Common myeloid progenitor, CD34-positive (primary cell): ENCODE measurements at regions not wholly inside any gene's neighbourhood (a gene's known extent, or its start where the extent isn't known, plus 50 kb on each side); places are given as distances from the start of the nearest gene placed in this dataset.

Experiments used
- CTCF ChIA-PET: fragments of 350-600 bp; sonication (Branson Sonifier 250); formaldehyde crosslinking; loops from one replicate; lab custom pipeline; 2021; ENCODE audit warnings: antibody characterized with exemption; lab: Charles Lee
- POLR2A ChIA-PET: fragments of 350-600 bp; sonication (Branson Sonifier 250); formaldehyde crosslinking; loops from one replicate; lab custom pipeline; 2021; ENCODE audit warnings: antibody characterized with exemption; lab: Charles Lee
- DNase-seq, 3 donors: peaks; one replicate each; pipeline versions ENCODE4 v3.0.0 to v3.0.0-alpha.2; 2013
- H3K27ac ChIP-seq, 2 experiments: 1 replicate in 1 of 2; 2 replicates in 1 of 2; pipeline ENCODE4 v1.7.0; 2013; ENCODE audit warnings: inconsistent platforms in 2 of 2, low read length in 2 of 2, mild to moderate bottlenecking in 2 of 2, low read depth in 1 of 2, moderate library complexity in 1 of 2; ENCODE audit not compliant: severe bottlenecking in 2 of 2, insufficient read depth in 1 of 2, poor library complexity in 1 of 2
- H3K27me3 ChIP-seq, 5 experiments: replicated peaks in 2 of 5; 1 replicate in 3 of 5; 2 replicates in 2 of 5; pipeline versions ENCODE4 v1.6.1 to v1.7.0; 2013; ENCODE audit warnings: low read length in 4 of 5, mild to moderate bottlenecking in 2 of 5, moderate library complexity in 2 of 5, inconsistent platforms in 1 of 5; ENCODE audit not compliant: insufficient read depth in 5 of 5, control insufficient read depth in 4 of 5
- H3K36me3 ChIP-seq, 4 experiments: 1 replicate in 2 of 4; 2 replicates in 2 of 4; pipeline versions ENCODE4 v1.6.1 to v1.7.0; 2013; ENCODE audit warnings: low read length in 3 of 4, control low read depth in 1 of 4, mild to moderate bottlenecking in 1 of 4; ENCODE audit not compliant: control insufficient read depth in 4 of 4, insufficient read depth in 4 of 4
- H3K4me1 ChIP-seq, 4 experiments: 1 replicate in 3 of 4; 2 replicates in 1 of 4; pipeline versions ENCODE4 v1.6.1 to v1.7.1; 2013; ENCODE audit warnings: low read length in 3 of 4, mild to moderate bottlenecking in 3 of 4, control low read depth in 1 of 4, inconsistent platforms in 1 of 4, moderate library complexity in 1 of 4; ENCODE audit not compliant: control insufficient read depth in 4 of 4, insufficient read depth in 4 of 4; ENCODE audit errors: control extremely low read depth in 1 of 4
- H3K4me3 ChIP-seq, 7 experiments: 1 replicate in 4 of 7; 2 replicates in 3 of 7; pipeline versions ENCODE4 v1.5.1 to v1.7.0; 2013; ENCODE audit warnings: mild to moderate bottlenecking in 7 of 7, low read length in 6 of 7, moderate library complexity in 6 of 7, inconsistent platforms in 2 of 7, low read depth in 2 of 7, control low read depth in 1 of 7; ENCODE audit not compliant: insufficient read depth in 4 of 7, control insufficient read depth in 1 of 7; ENCODE audit errors: extremely low read depth in 1 of 7
- H3K9me3 ChIP-seq, 5 experiments: 1 replicate in 4 of 5; 2 replicates in 1 of 5; pipeline versions ENCODE4 v1.6.1 to v1.7.1; 2013; ENCODE audit warnings: low read length in 4 of 5, mild to moderate bottlenecking in 2 of 5, inconsistent platforms in 1 of 5, low read depth in 1 of 5, moderate library complexity in 1 of 5; ENCODE audit not compliant: control insufficient read depth in 4 of 5, insufficient read depth in 2 of 5; ENCODE audit errors: control extremely low read depth in 1 of 5
- WGBS: methylation state at CpG from one replicate; pipeline ENCODE4 v1.1.5; 2013; ENCODE audit not compliant: insufficient coverage; 5-methylcytosine and 5-hydroxymethylcytosine counted together

DNA sequence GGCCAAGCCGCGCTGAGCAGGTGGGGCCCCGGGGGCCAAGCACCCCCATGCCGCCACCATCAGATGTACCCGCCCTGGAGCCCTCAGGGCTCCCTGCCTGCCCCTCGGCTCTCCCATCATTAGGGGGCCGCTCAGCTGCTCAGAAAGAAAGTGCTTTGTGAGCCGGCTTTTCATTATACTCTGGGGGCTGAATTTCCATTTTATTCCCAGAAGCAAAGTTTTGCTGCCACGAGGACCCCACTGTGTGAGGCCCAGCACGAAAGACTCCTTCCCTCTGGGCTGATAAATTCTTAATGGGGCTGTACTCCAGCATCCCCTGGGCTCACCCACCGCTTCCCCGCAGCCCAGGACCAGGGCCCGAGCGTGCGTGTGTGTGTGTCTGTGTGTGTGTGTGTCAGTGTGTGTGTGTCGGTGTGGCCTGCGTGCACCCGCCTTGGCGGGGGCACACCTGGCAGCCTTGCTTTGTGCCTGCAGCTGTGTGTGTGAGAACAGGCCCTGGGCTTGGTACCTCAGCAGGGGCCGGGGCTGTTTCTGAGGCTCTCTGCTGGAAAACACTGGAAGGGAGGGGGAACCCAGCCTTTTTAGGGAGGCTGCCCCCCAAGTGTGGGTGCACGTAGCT lies 103.0 kb upstream of the GSE1 start:
- Histone ChIP-seq H3K4me3 (no peak overlapping the region), H3K27me3 (no peaks in the 10 kb centered on the region), H3K9me3 (no peaks in the 10 kb centered on the region), H3K27ac (no peak overlapping the region), H3K36me3 (no peaks in the 10 kb centered on the region), H3K4me1 (peaks cover 0 to 2% (median 0%) of the 10 kb centered on the region in 4 experiments)
- ChIA-PET CTCF (interaction anchor here (0.6 to 1.6 kb wide), 4 partner anchors 12 to 44 kb away, joined by 3 to 5 read pairs (median 4); no protein-coding TSS in a partner anchor), POLR2A (no interaction called here)
- DNase-seq = no peak
- WGBS = 93% methylated on average over 21 of the region's 21 CpGs

DNA sequence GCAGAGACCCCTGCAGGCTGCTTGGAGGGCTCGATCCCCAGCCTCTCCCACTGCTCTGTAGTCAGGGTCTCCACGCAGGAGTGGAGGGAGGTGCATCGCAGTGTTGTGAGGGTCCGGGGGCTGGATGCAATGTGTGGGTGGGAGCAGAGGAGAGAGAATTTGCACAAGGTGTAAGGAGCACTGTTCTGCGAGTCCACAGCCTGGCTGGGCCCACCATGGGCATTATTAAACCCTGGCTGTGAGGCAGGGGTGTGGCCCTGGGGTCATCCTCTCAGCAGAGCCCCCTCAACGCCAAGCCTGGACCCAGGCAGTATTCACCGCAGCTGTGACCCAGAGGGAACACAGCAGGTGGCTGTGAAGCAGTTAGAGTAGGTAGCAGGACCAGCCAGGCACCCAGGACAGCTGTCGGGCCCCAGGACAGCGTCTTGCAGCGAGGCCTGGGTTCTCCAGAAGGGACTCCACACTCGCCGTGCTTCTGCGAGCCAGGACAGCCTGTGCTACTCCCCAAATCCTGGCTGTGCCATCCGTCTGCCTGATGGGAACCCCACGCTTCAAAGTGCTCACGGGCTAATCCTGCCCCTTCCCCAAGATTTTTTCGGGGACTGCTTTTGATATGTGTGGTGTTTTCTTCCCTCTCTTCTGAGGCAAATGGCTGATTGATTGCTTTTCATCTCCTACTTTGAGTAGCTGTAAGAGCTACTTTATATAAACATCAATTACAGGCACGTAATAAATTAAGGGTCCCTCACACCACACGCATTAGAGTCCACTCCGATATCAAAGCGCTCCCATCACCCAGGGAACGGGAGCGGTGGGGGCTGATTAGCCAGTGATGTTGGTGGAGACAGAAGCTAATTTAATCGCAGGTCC lies 100.9 kb upstream of the GSE1 start:
- 94% methylated on average over 21 of the region's 24 CpGs for WGBS
- no peak for DNase-seq
- H3K27me3 ChIP-seq = no peaks in the 10 kb centered on the region
- no peak overlapping the region for H3K4me3 ChIP-seq
- no peaks in the 10 kb centered on the region for H3K9me3 ChIP-seq
- CTCF ChIA-PET = interaction anchor here (0.7 to 2.0 kb wide), 7 partner anchors 7 to 91 kb away, joined by 3 to 5 read pairs (median 4); no protein-coding TSS in a partner anchor
- no peak overlapping the region for H3K27ac ChIP-seq
- H3K4me1 ChIP-seq = peaks cover 0 to 2% (median 0%) of the 10 kb centered on the region in 4 experiments
- no peaks in the 10 kb centered on the region for H3K36me3 ChIP-seq
- POLR2A ChIA-PET = interaction anchor here (0.7 kb wide), 1 partner anchor 1780 kb away, joined by 3 read pairs; no protein-coding TSS in a partner anchor

DNA sequence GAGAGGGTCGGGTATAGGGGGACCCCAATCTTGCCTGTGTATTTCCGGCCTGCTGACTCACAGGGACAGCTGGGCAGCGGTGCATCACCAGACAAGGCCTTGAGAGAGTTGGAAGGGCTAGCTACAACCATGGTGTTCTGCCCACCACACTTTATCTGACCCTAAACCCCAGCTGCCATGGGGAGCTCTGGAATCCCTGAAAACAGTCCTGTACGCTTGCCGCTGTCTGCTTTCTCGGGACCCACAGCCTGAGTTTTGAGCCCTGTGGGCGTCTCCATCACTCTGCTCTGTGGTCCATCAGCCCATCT lies 100.4 kb upstream of the GSE1 start:
- H3K27ac ChIP-seq = no peak overlapping the region
- CTCF ChIA-PET = interaction anchor here (1.0 to 2.0 kb wide), 6 partner anchors 8 to 91 kb away, joined by 3 to 5 read pairs (median 4); no protein-coding TSS in a partner anchor
- WGBS = 96% methylated on average over 6 of the region's 7 CpGs

DNA sequence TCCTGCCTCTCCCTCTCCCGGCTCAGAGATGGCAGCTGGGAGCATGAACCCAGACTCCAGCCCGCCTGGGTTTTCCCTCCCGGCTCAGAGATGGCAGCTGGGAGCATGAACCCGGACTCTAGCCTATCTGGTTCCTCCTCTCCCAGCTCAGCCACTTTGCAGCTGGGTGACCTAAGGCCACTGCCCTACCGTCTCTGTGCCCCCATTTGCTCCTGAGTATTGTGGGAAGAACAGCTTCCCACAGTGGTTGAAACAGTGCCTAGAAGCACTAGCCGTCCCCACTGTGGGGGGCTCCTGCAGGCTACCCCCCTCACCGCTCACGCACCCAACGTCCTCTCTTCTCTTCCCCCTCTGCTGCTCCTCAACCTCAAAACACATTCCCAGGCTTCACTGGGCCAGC lies 99.9 kb upstream of the GSE1 start:
- Histone ChIP-seq H3K27me3 (no peaks in the 10 kb centered on the region), H3K9me3 (no peaks in the 10 kb centered on the region), H3K4me3 (no peak overlapping the region), H3K36me3 (no peaks in the 10 kb centered on the region), H3K27ac (no peak overlapping the region), H3K4me1 (peaks cover 0 to 2% (median 0%) of the 10 kb centered on the region in 4 experiments)
- no peak for DNase-seq
- CTCF ChIA-PET = interaction anchor here (1.0 to 2.0 kb wide), 6 partner anchors 8 to 92 kb away, joined by 3 to 5 read pairs (median 4); no protein-coding TSS in a partner anchor
- 96% methylated on average over 9 of the region's 9 CpGs for WGBS
- POLR2A ChIA-PET = no interaction called here

More for the DNA sequence above, 100.4 kb upstream of the GSE1 start:
- Histone ChIP-seq H3K9me3 (no peaks in the 10 kb centered on the region), H3K4me3 (no peak overlapping the region), H3K27me3 (no peaks in the 10 kb centered on the region), H3K4me1 (peaks cover 0 to 2% (median 0%) of the 10 kb centered on the region in 4 experiments), H3K36me3 (no peaks in the 10 kb centered on the region)
- no peak for DNase-seq
- POLR2A ChIA-PET = interaction anchor here (0.7 kb wide), 1 partner anchor 1779 kb away, joined by 3 read pairs; no protein-coding TSS in a partner anchor

DNA sequence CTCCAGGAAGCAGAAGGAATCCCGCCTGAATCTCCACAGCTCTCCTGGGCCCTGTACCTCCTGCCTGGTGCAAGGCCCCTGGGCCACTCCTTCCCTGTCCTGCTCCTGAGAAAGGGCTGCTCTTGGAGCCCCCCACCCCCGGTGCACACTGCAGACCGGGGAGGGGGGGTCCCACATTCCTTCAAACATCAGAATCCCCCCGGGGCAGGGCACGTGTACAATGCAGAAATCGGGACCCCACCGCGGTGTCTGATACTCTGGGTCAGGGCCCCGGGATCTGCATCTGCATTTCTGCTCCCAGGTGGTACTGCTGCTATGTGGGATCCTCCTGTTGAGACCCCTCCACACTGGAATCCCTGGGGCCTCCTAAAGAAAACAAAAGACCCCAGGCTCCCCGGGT lies 99.5 kb upstream of the GSE1 start:
- H3K27ac ChIP-seq = no peak overlapping the region
- no peak overlapping the region for H3K4me3 ChIP-seq
- no peaks in the 10 kb centered on the region for H3K9me3 ChIP-seq
- H3K36me3 ChIP-seq = no peaks in the 10 kb centered on the region
- H3K27me3 ChIP-seq = no peaks in the 10 kb centered on the region
- DNase-seq = no peak
- POLR2A ChIA-PET = no interaction called here
- H3K4me1 ChIP-seq = peaks cover 0 to 2% (median under 1%) of the 10 kb centered on the region in 4 experiments
- 93% methylated on average over 8 of the region's 10 CpGs for WGBS
- CTCF ChIA-PET = interaction anchor here (1.0 to 2.0 kb wide), 4 partner anchors 8 to 92 kb away, joined by 3 to 5 read pairs (median 4); no protein-coding TSS in a partner anchor

DNA sequence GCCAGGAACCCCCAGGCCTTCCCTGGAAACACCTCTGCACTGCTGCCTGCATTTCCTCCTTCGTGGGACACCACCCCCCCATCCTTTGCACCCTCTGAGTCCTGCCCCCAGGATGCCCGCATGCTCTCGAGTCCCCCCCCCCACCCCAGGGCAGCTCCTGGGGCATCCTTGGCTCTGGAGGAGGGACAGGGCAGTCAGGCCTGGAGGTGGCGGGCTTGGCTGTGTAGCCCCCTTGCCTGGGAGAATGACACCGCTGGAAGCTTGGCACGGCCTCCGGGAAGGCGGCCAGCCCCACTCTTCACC lies 98.9 kb upstream of the GSE1 start:
- DNase-seq = no peak
- Histone ChIP-seq H3K4me1 (peaks cover 0 to 3% (median 1%) of the 10 kb centered on the region in 4 experiments), H3K9me3 (no peaks in the 10 kb centered on the region), H3K27me3 (no peaks in the 10 kb centered on the region), H3K36me3 (no peaks in the 10 kb centered on the region), H3K27ac (no peak overlapping the region), H3K4me3 (no peak overlapping the region)
- CTCF ChIA-PET = interaction anchor here (2.3 kb wide), 1 partner anchor 15 kb away, joined by 12 read pairs; no protein-coding TSS in a partner anchor
- POLR2A ChIA-PET = no interaction called here
- 83% methylated on average over 6 of the region's 8 CpGs for WGBS
